GM21447 (cell line): ENCODE measurements at regions not wholly inside any gene's neighbourhood (a gene's known extent, or its start where the extent isn't known, plus 50 kb on each side); places are given as distances from the start of the nearest gene placed in this dataset.

Experiments used
- ATAC-seq: cut with Tn5 transposase; IDR thresholded peaks from one replicate; pipeline ENCODE4 v1.9.1; 2021; ENCODE audit not compliant: unreplicated experiment

DNA sequence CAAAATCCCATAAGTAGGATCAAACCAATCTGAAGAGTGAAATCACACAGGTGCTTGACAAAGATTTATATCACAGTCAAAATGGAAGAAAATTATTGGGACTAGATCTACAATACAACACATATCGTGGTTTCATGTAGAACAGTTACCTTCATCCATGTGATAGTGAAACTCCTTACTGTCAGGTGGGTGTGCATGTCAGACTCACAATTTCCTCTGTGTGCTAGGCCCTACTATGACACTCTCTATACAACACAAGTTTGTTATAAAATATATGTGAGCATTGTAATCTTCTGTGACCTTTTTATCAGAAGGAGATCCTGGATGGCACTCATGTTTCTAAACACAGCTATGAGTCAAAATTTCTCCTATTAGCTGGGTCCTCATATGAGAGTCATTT lies 947.0 kb upstream of the TSPY4 start:
- ATAC-seq = no peak

DNA sequence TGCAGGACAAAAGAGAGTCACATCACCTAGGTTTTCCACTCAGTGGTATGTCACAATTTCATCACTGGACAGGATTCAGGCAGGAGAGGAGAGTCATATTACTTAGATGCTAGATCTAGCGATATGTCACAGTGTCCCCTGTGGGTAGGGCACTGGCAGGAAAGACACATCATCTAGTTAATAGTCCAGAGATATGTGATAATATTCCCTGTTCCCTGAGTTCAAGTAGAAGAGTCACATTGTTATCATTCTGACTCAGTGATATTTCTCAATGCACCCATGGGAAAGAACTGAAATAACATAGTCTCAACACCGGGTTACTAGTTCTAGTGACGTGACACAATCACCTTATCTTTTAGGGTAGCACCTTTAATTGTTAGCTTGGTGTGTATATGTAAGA lies 944.0 kb upstream of the TSPY4 start:
- no peak for ATAC-seq

DNA sequence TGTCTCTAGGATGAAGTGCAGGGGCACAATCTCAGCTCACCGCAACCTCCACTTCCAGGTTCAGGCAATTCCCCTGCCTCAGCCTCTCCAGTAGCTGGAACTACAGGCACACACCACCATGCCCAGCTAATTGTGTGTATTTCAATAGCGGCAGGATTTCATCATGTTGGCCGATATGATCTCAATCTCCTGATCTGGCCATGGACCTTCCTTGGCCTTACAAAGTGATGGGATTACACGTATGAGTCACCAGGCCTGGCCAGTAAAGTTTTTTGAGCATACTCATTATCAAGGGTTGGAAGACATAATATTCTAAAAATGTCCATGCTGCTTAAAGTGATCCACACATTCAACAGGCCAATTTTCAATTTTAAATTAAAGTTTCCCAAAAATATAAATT lies 914.4 kb upstream of the TSPY4 start:
- ATAC-seq = no peak

DNA sequence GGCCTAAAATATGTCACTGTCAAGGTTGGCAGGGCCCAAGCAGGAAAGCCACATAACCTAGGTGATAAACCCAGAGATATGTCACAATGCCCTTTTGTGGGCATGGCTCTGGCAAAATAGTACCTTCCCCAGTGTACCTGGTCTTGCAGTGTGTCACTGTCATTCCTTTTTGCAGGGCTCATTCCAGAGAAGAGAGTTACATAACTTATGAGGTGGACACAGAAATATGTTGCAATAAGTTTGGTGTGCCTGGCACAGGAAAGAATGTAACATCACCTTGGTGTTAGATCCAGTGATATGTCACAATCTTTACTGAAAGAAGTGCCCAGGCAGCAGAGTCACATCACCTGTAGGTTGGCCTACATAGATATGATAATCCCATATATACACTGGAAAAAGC lies 910.8 kb upstream of the TSPY4 start:
- ATAC-seq = no peak

DNA sequence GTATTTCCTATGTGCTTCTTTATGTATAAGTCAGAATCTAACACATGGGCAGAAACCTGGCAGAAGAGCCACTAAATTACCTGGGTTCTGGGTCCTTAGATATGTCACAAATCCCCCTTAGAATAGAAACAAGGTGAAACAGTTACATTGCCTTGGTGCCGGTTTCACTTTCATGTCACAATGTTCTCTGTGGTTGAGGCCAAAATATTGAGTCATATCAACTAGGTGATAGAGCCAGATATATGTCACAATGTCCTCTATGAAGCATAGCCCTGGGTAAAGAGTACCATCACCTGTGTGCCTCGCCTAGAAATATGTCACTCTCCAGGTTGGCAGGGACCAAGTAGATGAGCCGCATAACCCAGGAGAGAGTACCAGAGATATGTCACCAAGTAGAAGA lies 899.8 kb upstream of the TSPY4 start:
- ATAC-seq = peak; percentile 77

DNA sequence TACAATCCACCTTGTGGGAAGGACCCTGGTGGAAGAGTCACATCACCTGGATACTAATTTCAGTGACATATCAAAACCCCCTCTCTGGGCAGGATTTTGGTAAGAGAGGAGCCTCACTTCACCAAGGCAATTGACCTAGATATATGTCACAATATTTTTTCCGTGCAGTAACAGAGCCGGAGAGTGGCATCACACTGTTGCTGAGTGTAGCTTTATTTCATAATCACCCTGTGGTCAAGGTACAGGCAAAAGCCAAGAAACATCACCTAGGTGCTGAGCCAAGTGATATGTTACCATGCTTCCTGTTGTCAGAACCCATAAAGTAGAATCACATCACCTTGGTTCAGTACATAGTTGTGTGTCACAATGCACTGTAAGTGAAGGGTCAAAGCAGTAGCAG lies 895.2 kb upstream of the TSPY4 start:
- no peak for ATAC-seq

DNA sequence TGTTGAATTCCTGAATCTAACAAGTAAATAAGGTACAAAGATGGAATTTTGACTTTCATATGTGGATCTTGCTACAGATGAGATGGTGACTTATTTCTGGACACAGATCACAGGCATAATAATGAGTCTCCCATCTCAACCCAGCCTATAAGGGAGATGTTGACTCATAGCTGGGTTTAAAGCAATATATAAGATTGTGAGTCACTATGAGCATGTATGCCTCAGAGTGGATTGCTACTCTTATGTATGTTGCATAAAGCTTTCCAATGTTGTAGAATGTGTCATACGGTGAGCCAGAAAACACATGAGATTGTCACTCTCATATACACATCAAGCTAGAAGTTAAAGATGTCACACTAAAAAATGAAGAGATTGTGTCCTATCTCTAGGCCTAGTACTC lies 884.3 kb upstream of the TSPY4 start:
- no peak for ATAC-seq

DNA sequence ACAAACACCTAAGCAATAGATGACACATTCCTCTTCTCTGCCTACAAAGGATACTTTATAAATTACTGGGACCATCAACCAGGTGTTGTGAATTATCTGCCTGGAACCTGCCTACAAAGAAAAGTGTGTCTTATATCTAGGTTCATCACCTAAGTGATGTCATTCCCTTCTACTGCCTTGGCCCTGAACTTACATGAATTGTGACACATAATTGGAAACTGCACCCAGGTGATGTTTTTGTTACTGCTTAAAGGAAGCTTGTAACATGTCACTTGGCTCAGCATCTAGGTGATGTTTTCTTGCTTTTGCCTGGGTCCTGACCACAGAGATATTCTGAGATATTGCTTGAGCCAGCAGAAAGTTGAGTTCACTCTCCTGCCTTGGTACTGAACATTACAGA lies 870.5 kb upstream of the TSPY4 start:
- ATAC-seq = no peak

DNA sequence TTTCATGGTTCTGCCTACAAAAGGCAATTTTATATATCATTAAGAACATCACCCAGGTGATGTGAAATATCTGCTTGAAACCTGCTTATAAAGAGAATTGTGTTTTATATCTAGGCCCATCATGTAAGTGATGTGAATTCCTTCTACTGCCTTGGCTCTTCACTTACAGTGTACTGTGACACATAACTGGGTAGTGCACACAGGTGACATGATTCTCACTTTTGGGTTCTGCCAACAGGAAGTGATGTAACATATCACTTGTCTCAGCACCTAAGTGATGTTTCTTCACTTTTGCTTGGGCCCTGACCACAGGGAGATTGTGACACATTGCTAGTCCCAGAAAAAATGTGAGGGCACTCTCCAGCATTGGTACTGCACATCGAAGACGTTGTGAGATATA lies 867.0 kb upstream of the TSPY4 start:
- ATAC-seq = no peak

DNA sequence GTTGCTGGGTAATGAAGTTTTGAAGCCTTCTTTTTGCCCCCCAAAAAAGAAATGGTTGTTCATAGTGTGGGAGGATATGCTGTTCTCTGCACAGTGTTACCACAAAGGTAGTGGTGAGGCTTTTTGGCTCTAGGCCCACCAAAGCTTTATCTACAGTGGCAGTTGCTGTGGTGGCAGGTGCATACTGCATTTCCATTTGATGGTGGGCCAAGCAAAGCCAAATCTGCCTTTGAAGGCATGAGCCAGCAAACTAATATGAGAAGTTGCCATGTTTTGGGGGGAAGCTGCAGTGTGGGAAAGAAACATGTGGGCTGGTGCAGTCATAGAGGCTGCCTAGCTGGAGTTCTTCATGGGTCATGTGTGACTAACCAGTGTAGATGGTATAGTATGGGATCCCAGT lies 858.1 kb upstream of the TSPY4 start:
- no peak for ATAC-seq

DNA sequence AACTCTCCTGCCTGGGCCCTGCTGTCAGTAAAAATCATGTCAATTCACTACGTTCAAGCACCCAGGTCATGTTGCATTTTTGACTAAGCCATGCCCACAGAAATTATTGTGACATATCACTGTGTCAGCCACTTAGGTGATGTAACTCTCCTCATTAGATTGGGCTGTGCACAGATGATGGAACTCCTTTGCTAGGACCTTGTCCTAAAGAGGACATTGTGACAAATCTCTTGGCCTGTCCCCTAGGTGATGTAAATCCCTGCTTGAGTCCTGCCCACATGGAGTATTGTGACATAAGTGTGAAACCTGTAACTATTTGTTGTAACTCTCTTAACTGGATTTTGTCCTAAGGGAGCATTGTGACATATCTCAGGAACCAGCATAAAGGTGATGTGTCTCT lies 848.3 kb upstream of the TSPY4 start:
- no peak for ATAC-seq

DNA sequence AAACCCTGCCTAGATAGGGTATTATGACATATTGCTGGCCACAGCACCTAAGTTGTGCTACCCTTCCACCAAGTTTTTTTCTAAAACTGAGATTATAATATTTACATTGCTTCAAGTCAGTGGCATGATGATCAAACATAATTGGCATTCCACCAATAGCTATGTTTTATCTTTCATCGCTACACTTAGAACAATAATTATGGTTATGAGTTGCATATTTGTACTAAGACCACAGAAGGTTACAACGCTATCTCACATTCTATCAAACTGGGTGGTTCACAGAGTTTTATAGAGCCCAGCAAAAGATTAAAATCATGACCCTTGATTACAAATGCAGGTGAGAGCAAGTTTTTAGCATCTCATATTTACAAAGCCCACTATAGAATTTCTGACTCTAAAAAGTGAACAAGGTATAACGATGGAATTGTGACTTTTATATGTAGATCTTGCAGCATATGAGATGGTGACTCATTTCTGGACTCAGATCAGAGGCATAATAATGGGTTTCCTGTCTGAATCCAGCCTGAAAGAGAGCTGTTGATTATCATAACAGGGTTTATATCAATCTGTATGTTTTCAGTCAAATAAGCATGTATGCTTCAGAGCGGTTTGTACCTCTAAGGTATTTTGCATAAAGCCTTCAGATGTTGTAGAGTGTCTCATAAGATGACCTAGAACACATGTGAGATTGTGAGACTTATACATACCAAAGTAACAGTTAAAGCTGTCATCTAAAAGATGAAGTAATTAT lies 847.2 kb upstream of the TSPY4 start:
- ATAC-seq = no peak

DNA sequence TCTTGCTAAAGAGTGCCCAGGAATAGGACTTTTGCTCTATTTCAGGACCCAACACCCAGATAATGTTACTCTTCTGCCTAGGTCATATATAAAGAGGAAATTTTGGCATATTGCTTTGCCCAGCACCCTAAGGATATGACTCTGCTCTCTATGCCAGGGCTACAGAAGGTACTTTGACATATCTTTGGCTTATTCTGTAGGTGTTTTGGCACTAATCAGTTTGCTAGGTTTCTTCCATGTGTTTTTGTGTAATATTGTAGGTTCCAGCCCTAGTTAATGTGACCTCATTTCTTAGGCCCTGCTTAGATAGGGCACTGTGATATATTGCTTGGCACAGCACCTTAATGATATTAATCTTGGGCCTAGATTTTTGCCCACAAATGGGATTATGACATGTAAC lies 842.9 kb upstream of the TSPY4 start:
- ATAC-seq = no peak

DNA sequence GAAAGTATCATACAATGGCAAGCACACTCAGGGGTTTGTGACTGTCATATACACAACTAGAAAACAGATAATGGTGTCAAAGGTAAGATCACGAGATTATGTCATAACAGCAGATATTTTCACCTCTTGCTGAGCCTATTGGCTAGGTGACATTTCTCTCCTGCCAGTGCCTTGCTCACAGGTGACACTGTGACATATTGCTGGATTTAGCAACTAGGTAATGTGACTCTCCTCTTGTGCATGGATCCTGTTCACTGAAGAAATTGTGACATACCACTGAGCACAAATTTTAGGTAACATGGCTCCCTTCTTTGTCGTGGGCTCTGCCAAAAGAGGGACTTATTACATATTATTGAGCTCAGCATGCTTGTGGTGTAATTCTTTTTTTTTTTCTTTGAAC lies 842.0 kb upstream of the TSPY4 start:
- ATAC-seq = no peak

DNA sequence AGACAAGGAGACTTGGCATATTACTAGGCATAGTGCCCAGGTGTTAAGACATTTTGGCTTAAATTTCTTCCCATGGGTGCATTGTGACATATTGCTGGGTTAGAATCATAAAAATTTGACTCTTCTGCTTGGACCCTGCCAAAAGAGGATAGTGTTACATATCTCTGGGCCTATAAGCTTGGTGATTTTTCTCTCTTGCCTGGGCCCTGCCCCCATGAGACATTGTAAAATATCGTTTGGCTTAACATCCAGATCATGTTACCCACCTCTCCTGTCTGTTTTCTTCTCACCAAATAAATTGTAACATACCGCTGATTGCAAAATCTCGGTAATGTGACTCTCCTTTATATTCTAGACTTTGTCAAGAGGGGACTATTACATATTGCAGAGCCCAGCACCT lies 836.4 kb upstream of the TSPY4 start:
- no peak for ATAC-seq

DNA sequence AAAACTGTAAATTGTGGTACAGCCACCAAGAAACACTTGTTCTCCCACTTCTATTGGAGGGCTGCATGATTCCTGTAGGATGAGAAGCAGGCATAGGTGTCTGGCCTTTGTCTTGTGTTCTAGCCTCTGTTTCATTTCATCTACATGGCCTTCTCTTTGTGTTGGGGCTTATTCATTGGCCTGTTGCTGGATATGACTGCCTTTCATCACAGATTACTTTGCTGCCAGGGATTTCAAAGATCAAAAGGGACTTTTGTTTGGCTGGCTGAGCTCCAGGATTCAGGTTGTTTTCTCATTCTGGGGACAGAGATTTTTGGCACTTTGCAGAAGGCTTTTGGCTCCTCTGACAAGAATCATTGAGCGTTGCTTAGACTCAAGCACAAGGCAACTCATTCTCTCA lies 803.8 kb upstream of the TSPY4 start:
- ATAC-seq = no peak

DNA sequence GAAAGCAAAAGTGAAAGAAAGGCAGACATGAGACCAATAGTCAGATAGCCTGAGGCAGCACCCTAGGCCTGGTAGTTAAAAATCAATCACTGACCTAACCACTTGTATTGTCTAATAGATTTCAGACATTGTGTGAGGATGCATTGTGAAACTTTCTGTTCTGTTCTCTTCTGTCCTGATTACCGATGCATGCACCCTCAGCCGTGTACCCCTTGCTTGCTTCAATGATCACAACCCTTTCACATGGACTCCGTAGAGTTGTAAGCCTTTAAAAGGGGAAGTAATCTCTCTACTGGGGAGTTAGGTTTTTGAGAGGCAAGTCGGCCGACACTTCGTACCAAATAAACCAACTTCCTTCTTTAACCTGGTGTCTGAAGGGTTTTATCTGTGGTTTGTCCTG lies 801.6 kb upstream of the TSPY4 start:
- ATAC-seq = peak; percentile 97

DNA sequence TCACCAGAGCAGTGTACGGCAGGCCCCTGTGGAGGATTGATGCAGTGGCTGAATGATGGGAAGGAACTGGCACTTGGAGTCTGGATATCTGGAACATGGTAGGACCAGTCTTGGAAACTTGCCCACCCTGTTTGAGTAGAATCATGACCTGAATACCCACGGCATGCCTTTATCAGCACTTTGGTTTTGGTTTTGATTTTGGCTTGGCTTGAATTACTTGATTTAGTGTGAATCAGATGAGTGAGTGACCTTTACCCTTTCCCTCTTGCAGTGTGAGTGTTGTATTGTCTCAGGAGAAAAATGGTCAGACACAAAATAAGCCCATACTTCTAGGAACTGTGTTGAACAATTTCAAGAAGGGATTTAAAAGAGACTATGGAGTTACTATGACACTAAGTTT lies 801.0 kb upstream of the TSPY4 start:
- no peak for ATAC-seq

DNA sequence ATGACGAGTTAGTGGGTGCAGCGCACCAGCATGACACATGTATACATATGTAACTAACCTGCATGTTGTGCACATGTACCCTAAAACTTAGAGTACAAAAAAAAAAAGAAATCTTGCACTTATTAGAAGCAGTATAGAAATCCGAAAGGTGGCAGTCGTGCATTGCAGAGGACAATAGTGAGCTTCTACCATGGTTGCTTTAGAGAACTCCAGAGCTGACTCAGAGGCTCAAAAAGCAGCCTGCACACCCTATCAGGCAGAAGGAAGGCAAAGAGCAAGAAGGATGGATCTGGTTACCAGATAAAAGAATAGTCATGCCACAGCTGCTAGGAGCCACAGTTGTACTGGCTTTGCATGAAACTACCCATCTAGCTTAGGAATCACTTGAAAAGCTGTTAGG lies 796.0 kb upstream of the TSPY4 start:
- no peak for ATAC-seq

DNA sequence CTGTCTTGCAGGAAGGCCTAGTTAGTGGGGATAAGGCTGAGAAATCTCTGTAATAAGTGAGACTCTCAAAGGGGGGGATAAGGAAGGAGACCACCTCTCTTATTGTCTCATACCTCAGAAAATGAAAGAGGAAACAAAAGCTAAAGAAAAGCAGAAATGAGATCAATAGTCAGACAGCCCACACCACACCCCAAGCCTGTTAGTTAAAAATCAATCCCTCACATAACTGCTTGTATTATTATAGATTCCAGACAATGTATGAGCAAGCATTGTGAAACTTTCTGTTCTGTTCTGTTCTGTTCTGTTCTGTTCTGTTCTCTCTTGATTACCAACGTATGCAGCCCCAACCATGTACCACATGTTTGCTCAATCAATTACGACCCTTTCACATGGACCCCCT lies 792.5 kb upstream of the TSPY4 start:
- peak; percentile 74 for ATAC-seq

DNA sequence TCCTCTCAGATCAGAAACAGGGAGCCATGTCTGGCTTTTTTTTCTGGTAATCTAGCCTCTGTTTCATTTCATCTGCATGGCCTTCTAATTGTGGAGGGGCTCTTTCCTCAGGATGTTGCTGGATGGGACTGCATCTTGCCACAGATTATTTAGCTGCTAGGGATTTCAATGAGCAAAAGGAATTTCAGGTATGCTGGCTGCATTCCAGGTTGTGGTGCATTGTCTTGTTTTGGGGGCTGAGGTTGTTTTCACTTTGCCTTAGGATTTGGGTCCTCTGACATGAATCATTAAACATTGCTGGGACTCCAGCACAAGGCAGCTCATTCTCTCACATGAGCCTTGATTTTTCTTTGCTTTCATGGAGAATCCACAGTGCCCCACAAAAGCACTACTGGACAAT lies 789.3 kb upstream of the TSPY4 start:
- ATAC-seq = no peak

DNA sequence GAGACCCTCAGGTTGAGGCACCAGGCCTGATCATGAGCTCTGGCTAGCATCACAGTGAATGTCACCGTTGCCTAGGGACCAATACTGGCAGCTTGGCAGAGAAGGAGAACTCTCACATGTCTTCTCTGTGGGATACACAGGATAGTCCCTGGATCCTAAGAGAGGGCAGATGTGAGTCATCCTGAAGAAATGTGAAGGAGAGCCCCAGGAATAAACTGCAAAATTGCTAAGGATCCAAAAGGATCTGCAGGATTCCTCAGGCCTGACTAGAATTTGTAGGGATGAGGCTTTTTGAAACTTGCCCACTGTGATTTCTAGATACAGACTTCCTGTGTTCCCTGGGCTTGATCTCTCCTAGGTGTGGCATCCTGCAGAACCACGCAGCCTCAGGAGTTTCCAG lies 785.9 kb upstream of the TSPY4 start:
- ATAC-seq = no peak

DNA sequence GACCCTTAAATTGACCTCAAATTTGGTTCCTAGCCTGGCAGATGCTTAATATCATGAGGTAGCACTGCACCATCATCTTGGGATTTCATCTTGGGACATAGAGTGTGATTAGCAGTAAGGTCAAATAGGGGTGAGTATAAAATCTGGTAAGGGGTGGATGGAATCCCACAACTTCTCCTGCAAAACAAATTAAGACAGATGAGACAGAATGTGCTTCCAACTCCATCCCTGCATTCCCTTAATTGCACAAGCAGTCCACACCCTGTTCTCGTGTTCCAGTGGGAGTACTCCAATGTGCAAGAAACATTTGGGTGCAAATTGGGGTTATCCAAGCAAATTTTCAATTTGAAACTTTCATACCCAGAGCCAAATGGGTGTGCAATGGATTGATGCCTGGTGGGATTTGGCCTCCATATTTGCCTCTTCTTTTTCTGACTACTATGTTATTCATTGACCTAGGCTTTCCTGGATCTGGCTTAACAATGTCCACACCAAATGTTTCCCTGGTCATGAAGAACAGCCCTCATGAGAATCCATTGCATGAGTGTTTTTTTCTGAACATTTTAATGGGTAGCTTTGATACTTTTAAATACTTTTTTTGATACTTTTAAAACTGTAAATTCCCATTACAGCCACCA lies 785.0 kb upstream of the TSPY4 start:
- ATAC-seq = no peak
